ENCODE measurements at regions not wholly inside any gene's neighbourhood (a gene's known extent, or its start where the extent isn't known, plus 50 kb on each side); places are given as distances from the start of the nearest gene placed in this dataset.
"Not testable (repeated sequence)": the region's sequence is repeated elsewhere in the genome, so short reads cannot be mapped to it uniquely, and the experiment has no call there.

DNA sequence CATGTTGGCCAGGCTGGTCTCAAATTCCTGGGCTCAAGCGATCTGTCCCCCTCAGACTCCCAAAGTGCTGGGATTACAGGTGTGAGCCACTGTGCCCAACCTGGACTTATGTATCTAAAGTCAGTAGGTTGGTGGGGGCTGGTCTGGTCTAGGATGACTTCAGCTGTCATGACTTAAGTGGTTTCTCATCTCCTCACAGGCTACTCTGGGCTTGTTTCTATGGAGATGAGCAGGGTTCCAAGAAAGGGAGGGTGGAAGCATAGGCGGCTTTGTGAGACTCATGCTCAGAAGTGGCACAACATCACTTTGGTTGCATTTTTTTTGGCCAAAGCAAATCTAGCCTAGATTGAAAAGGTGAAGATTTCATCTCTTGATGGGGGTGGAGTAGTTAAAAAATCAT, 115.9 kb upstream of the IVNS1ABP start:
- H3K36me3 ChIP-seq (ENCODE audit: insufficient read depth, low read length), result no peaks in the 10 kb centered on the region
- TF ChIP-seq FOXP2 (optimal IDR thresholded peaks at IDR 0.05; ENCODE audit: control extremely low read depth, extremely low read length, insufficient read depth) (no peak), POLR2AphosphoS5 (IDR thresholded peaks at IDR 0.05; ENCODE audit: borderline replicate concordance, low read depth, low read length) (no peak), EZH2 (IDR thresholded peaks at IDR 0.05) (no peak)
- H3K4me3 ChIP-seq, result no peak overlapping the region
- no peak overlapping the region for H3K9ac ChIP-seq (ENCODE audit: insufficient read length)
- DNase-seq (ENCODE audit: low read depth, low spot score), result no peak
- no peaks in the 10 kb centered on the region for H3K9me3 ChIP-seq (ENCODE audit: low read depth, low read length)
- H3K27ac ChIP-seq, result no peak overlapping the region

DNA sequence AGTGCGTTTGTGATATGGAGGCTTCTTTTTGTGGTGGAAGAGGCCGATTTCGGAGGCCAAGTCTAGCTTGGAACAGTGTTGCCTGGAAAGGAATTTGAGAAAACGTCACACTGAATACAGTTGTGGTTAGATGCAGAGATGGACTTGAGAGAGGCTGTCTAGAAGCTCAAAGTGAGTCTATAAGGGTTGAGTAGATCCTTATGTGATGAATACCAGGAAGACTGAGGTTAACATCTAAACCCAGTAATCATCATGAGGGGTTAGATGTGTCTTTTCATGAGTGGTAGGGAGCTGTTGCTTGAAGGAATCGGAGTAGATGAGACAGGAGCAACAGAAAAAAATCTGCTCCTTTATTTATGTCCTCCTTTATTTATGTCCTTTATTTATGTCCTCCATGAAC, 114.6 kb upstream of the IVNS1ABP start:
- Histone ChIP-seq H3K27ac (no peak overlapping the region), H3K36me3 (ENCODE audit: insufficient read depth, low read length) (no peaks in the 10 kb centered on the region), H3K9me3 (ENCODE audit: low read depth, low read length) (no peaks in the 10 kb centered on the region), H3K9ac (ENCODE audit: insufficient read length) (no peak overlapping the region), H3K4me3 (no peak overlapping the region)
- no peak for DNase-seq (ENCODE audit: low read depth, low spot score)
- TF ChIP-seq FOXP2 (optimal IDR thresholded peaks at IDR 0.05; ENCODE audit: control extremely low read depth, extremely low read length, insufficient read depth), result no peak
- no peak for TF ChIP-seq POLR2AphosphoS5 (IDR thresholded peaks at IDR 0.05; ENCODE audit: borderline replicate concordance, low read depth, low read length)
- TF ChIP-seq EZH2 (IDR thresholded peaks at IDR 0.05), result no peak

DNA sequence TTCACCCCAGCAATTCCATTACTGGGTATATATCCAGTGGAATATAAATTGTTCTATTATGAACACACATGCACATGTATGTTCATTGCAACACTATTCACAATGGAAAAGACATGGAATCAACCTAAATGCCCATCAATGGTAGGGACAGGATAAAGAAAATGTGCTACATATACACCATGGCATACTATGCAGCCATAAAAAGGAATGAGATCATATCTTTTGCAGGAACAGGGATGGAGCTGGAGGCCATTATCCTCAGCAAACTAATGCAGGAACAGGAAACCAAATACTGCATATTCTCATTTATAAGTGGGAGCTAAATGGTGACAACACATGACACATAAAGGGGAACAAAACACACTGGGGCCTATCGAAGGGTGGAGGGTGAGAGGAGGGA, 112.6 kb upstream of the IVNS1ABP start:
- H3K9me3 ChIP-seq (ENCODE audit: low read depth, low read length); DNase-seq (ENCODE audit: low read depth, low spot score); H3K9ac ChIP-seq (ENCODE audit: insufficient read length); H3K4me3 ChIP-seq; H3K36me3 ChIP-seq (ENCODE audit: insufficient read depth, low read length); H3K27ac ChIP-seq: not testable (repeated sequence)

DNA sequence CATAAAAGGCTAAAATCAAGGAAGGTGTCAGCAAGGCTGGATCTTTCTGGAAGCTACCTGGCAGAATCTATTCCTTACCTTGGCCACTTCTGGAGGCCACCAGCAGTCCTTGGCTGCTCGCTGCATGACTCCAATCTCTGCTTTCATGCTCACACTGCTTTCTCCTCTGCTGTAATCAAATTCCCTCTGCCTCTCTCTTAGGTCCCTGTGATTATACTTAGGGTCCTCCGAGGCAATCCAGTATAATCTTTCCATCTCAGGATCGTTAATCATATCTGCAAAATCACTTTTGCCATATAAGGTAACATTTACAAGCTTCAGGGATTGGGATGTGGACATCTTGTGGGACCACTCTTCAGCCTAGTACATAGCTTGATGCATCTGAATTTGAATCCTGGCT, 110.7 kb upstream of the IVNS1ABP start:
- Histone ChIP-seq H3K27ac (no peak overlapping the region), H3K9ac (ENCODE audit: insufficient read length) (no peak overlapping the region), H3K9me3 (ENCODE audit: low read depth, low read length) (no peaks in the 10 kb centered on the region), H3K36me3 (ENCODE audit: insufficient read depth, low read length) (no peaks in the 10 kb centered on the region), H3K4me3 (no peak overlapping the region)
- no peak for DNase-seq (ENCODE audit: low read depth, low spot score)
- TF ChIP-seq FOXP2 (optimal IDR thresholded peaks at IDR 0.05; ENCODE audit: control extremely low read depth, extremely low read length, insufficient read depth), result no peak
- no peak for TF ChIP-seq EZH2 (IDR thresholded peaks at IDR 0.05)
- TF ChIP-seq POLR2AphosphoS5 (IDR thresholded peaks at IDR 0.05; ENCODE audit: borderline replicate concordance, low read depth, low read length), result no peak

DNA sequence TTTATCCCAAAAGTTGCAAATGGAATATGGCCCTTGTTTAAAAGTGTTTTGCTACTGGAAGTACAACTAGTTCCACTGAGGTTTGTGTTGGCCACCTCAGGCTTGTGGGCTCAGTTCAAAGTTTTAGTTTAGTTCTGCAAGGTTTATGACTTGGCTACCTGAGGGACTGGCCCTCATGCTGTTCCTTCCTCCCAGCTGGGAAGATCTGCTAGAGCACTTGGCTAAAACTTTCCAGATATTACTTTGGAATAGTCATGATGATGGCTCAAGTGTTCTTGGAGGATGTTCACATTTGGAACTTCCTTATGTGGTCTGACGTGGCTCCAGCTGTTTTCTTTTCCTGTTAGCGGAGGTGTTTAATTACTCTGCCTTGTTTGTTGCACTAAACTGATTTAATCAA, 110.2 kb upstream of the IVNS1ABP start:
- no peak overlapping the region for H3K4me3 ChIP-seq

DNA sequence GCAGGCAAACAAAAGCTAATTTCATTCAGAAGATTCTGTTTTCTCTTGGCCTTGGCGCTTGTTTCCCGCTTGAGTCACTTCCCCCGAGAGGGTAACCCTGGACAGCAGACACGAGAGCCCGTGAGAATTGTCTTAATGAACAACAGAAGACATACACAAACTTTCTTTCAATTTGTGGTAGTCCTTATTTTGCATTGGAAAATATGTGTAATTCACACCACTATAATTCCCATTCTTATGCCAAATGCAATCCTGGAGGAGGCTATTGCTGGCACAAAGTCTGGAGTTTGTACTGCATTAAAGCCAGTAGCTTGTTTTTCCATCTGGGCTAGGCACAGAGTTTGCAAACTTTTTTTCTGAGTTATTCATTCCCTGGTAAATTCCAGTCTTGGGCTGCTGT, 109.8 kb upstream of the IVNS1ABP start:
- DNase-seq (ENCODE audit: low read depth, low spot score), result no peak
- Histone ChIP-seq H3K4me3 (no peak overlapping the region), H3K9me3 (ENCODE audit: low read depth, low read length) (no peaks in the 10 kb centered on the region), H3K27ac (no peak overlapping the region), H3K9ac (ENCODE audit: insufficient read length) (no peak overlapping the region), H3K36me3 (ENCODE audit: insufficient read depth, low read length) (no peaks in the 10 kb centered on the region)
- no peak for TF ChIP-seq POLR2AphosphoS5 (IDR thresholded peaks at IDR 0.05; ENCODE audit: borderline replicate concordance, low read depth, low read length)
- TF ChIP-seq FOXP2 (optimal IDR thresholded peaks at IDR 0.05; ENCODE audit: control extremely low read depth, extremely low read length, insufficient read depth), result no peak
- TF ChIP-seq EZH2 (IDR thresholded peaks at IDR 0.05), result no peak

More for the DNA sequence above, 110.2 kb upstream of the IVNS1ABP start:
- DNase-seq (ENCODE audit: low read depth, low spot score), result no peak
- no peak overlapping the region for H3K27ac ChIP-seq
- no peaks in the 10 kb centered on the region for H3K9me3 ChIP-seq (ENCODE audit: low read depth, low read length)
- no peak for TF ChIP-seq EZH2 (IDR thresholded peaks at IDR 0.05)
- TF ChIP-seq POLR2AphosphoS5 (IDR thresholded peaks at IDR 0.05; ENCODE audit: borderline replicate concordance, low read depth, low read length), result no peak
- TF ChIP-seq FOXP2 (optimal IDR thresholded peaks at IDR 0.05; ENCODE audit: control extremely low read depth, extremely low read length, insufficient read depth), result no peak
- H3K36me3 ChIP-seq (ENCODE audit: insufficient read depth, low read length), result no peaks in the 10 kb centered on the region
- H3K9ac ChIP-seq (ENCODE audit: insufficient read length), result no peak overlapping the region

DNA sequence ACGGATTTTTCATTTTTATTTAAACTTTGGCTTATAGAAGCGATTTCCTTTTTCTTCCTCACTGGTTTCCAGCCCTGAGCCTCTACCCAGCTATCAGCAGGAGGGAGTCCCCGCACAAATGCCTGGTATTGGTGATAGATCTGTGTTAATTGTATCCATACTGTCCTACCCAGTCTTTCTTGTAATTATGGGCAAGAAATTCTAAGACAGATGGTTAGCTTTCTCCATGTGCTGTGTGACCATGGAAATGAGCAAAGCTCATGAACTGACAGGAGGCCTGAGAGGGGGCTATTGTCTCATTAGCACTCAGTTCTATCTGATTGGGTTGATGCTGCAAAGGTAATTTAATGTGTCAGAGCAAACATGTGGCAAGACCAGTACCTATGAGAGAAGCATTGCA, 108.1 kb upstream of the IVNS1ABP start:
- TF ChIP-seq EZH2 (IDR thresholded peaks at IDR 0.05), result no peak
- TF ChIP-seq POLR2AphosphoS5 (IDR thresholded peaks at IDR 0.05; ENCODE audit: borderline replicate concordance, low read depth, low read length), result no peak
- no peak for TF ChIP-seq FOXP2 (optimal IDR thresholded peaks at IDR 0.05; ENCODE audit: control extremely low read depth, extremely low read length, insufficient read depth)
- Histone ChIP-seq H3K9ac (ENCODE audit: insufficient read length) (no peak overlapping the region), H3K36me3 (ENCODE audit: insufficient read depth, low read length) (no peaks in the 10 kb centered on the region), H3K27ac (no peak overlapping the region), H3K4me3 (no peak overlapping the region), H3K9me3 (ENCODE audit: low read depth, low read length) (no peaks in the 10 kb centered on the region)
- DNase-seq (ENCODE audit: low read depth, low spot score), result no peak

DNA sequence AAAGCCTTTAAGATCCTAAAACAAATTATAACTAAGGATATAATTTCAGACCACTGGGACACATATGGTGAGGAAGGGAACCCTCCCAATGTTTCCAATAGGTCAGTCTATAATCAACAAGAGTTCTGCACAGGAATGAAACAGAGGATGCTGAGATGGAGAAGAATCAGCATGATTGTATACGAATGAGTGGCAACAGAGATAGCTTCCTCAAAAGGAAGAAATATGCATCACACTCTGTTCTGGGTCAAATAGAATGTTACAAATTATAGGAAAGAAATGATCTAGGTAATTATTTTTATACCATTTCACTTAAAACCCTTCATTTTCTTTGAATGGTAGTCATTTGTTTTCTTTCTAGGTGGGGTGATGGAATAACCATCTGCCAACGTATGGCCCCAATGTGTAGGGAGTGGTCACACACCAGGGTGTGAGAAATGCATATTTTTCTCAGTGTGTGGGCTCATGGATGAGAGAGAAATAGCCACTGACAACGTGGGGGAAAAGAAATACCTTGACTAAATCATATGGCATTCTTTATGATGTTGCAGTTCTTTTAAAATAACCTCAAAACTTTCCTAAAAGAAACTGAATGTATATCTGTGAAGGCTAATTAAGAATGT, 104.6 kb upstream of the IVNS1ABP start:
- H3K4me3 ChIP-seq, result no peak overlapping the region
- no peaks in the 10 kb centered on the region for H3K36me3 ChIP-seq (ENCODE audit: insufficient read depth, low read length)
- TF ChIP-seq POLR2AphosphoS5 (IDR thresholded peaks at IDR 0.05; ENCODE audit: borderline replicate concordance, low read depth, low read length) (no peak), FOXP2 (optimal IDR thresholded peaks at IDR 0.05; ENCODE audit: control extremely low read depth, extremely low read length, insufficient read depth) (no peak), EZH2 (IDR thresholded peaks at IDR 0.05) (no peak)
- no peak overlapping the region for H3K9ac ChIP-seq (ENCODE audit: insufficient read length)
- DNase-seq (ENCODE audit: low read depth, low spot score), result no peak
- H3K27ac ChIP-seq, result no peak overlapping the region
- no peaks in the 10 kb centered on the region for H3K9me3 ChIP-seq (ENCODE audit: low read depth, low read length)

DNA sequence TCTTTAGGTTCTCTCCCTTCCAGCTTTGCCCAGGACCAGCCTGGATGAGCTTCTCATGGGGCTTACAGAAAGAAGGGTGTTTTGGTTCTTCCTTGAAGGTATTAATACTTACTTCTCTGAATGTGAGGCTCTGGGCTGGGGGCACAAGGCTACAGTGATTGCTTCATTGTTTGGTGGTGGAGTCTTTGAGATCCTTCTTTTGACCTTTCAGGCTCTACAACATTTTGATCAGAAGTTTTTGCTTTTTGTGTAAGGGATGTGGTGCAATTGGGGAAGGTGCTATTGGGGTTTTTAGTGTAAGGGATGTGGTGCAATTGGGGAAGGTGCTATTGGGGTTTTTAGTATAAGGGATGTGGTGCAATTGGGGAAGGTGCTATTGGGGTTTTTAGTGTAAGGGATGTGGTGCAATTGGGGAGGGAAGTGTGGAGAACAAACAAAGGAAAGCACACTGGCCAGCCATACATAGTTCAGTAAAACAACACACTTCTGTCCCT, 103.6 kb upstream of the IVNS1ABP start:
- TF ChIP-seq POLR2AphosphoS5 (IDR thresholded peaks at IDR 0.05; ENCODE audit: borderline replicate concordance, low read depth, low read length), result no peak
- TF ChIP-seq EZH2 (IDR thresholded peaks at IDR 0.05), result no peak
- TF ChIP-seq FOXP2 (optimal IDR thresholded peaks at IDR 0.05; ENCODE audit: control extremely low read depth, extremely low read length, insufficient read depth), result no peak
- H3K27ac ChIP-seq, result no peak overlapping the region
- H3K9me3 ChIP-seq (ENCODE audit: low read depth, low read length), result no peaks in the 10 kb centered on the region
- no peak for DNase-seq (ENCODE audit: low read depth, low spot score)
- H3K9ac ChIP-seq (ENCODE audit: insufficient read length), result no peak overlapping the region
- H3K4me3 ChIP-seq, result no peak overlapping the region
- no peaks in the 10 kb centered on the region for H3K36me3 ChIP-seq (ENCODE audit: insufficient read depth, low read length)

All from SK-N-MC (cell line).